ENCODE measurements at regions not wholly inside any gene's neighbourhood (a gene's known extent, or its start where the extent isn't known, plus 50 kb on each side); places are given as distances from the start of the nearest gene placed in this dataset.

DNA sequence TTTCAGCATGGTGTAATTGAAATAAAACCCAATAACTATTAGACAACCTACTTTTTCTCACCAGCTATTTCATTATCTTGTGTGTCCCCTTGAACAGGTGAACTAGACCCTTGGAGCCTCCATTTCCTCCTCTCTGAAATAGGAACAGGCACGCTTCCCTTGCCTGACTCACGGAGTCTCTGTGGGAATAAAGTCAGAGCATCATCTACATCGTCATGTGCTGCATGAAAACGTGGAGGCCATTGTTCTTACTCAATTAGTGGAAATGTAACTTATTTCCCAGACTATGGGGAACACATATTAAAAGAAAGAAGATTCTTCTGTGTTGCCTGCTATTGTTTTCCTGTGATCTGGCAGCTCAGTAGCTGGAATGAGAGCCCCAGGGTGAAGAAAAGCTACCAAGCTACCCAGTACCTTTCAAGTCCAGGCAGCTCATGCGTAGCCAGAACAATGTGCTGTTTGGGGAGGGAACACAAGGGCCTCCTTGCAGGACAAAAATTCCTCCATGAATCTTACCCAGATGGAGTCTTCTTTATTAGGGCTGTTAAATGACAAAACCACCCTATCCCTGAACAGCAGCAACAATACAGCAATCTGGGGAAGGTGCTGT is 59.8 kb downstream of the SOX11 start:
- no peak for DNase-seq (ENCODE audit: low read depth)

DNA sequence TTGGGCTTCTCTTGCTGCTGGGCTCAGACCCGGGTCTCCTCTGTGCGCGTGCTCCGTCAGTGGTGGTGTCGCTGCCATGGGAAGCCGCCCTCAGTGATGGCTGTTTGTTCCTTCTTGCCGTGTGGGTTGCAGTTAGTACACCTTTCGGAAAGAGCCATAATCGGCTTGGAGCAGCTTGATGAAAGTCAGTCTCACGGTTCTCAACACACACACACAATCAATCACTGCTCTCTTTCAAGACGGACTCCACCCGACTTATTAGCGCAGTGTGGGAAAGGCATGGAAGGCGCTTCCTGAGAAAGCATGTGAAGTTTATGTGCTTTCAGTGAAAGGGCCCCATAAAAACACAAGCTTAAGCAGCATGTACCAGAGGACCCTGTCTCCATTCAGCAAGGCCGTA is 64.1 kb downstream of the SOX11 start:
- DNase-seq (ENCODE audit: low read depth), result no peak

DNA sequence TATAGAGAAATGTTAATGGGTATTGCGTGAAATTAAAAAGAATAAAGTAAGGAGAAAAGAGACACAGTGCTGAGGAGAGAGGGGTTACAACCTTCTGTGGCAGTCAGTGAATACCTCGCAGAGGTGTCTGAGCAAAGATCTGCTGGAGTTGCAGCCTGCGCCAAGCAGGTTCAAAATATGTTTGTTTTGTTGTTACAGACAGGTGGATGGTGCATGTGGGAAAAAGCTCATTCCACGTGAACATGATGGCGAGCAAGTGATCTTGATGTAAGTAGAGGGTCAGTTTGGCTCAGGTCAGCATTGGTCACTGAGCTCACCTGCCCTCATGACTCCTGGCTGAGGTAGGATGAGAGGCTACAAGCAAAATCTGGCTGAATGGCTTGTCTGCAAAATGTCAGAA is 66.2 kb downstream of the SOX11 start:
- DNase-seq (ENCODE audit: low read depth), result no peak

DNA sequence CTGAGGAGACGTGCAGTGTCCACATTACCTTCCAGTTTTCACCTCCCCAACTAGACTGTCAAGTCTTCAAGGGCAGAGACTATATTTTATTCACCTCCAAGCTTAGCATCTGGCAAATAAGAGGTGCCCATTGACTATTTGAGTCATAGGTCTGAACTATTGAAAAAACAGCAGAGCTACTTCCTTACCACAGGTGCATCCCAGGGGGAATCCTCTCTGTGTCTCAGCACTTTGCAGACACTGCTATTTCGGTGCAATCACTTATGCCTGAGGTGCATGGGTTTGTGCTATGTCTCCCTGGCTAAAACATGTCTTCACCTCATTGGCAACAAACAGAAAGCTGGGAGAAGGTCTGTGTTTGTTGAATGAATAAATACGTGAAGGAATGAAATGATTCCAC is 67.8 kb downstream of the SOX11 start:
- DNase-seq (ENCODE audit: low read depth), result no peak

DNA sequence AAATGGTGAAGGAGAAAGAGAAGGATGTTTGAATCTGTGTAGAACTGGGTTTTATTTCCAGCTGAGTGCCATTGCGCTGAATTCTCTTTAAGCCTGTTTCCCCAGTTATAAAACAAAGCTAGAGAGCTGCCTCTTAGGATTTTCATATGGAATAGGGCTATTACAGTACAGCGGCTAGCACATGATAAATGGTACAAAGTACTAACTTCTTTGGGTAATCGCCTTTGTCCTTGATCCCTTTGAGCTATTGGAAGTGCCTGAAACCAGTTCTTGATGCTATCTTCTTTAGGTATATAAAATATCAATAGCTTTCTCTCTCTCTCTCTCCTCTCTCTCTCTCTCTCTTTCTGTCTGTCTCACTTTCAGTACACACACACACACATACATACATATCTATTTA is 71.3 kb downstream of the SOX11 start:
- no peak for DNase-seq (ENCODE audit: low read depth)

DNA sequence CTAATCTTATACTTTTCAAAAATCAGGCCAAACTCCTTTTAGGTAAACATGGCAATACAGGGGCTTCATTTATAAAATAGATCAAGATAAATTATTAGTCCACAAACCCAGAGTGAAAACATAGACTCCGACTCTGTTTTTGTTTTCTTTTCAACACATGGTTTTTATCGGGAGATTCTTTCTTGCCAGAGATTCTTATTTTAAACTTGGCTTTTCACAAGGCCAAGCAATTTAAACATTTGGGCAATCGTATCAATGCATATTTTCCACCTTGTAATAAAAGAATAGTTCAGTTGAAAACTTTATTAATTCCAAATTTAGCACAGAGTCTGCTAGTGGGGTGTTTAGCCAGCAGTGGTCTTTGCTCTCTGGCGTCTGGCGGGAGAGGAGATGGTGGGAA is 71.9 kb downstream of the SOX11 start:
- DNase-seq (ENCODE audit: low read depth), result no peak

DNA sequence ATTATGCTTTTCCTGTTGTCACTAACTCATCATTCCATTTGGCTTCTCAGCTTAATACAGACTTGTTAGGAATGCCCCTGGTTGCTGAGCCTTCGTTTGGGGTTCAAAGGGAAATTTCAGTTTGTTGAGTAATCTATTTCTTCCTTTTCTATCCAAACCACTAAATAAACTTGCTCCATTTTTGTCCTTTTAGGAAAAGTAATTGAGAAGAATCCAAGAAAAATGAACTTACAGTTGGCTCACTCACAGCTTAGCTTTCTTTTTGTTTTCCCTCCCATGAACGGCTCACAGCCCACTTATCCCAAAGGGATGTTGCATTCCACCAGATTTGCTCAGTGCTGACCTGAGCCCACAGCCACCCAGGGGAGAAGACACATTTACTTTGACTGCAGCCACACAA is 73.9 kb downstream of the SOX11 start:
- no peak for DNase-seq (ENCODE audit: low read depth)

DNA sequence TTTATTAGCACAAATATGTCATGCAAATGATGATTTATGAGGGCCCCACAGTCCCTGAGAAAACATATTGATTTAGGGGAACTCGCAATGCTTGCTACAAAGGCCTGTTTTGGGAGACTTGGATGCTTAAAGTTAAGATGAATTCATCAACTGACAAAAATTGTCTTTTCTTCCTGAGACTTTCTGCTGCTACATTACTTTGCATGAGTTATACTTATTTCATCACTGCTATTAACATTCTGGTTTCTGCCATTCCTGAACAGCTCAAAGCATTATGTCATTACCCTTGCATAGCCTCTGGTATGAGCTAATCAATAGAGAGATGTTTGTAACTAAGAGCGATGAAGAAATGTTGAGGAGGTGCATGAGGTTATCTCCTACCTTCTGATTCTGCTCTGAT is 74.4 kb downstream of the SOX11 start:
- no peak for DNase-seq (ENCODE audit: low read depth)

DNA sequence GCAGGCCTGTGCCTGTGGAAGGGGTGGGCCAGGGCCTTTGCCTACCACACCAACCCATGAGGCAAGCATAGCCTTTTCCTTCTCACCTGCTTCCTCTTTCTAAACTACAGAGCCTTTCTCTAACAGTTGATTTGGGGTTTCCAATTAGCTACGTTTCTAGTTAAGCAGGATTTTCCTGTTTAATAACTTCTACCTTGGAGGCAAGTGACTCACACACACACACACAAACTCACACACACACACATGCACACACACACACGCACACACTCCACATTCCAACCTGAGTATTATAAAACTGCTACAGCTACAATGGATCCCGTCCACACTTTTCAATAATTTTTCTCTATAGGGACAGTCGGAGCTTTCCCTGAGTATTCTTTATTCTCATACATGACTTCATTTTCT is 84.9 kb downstream of the SOX11 start:
- no peak for DNase-seq (ENCODE audit: low read depth)

DNA sequence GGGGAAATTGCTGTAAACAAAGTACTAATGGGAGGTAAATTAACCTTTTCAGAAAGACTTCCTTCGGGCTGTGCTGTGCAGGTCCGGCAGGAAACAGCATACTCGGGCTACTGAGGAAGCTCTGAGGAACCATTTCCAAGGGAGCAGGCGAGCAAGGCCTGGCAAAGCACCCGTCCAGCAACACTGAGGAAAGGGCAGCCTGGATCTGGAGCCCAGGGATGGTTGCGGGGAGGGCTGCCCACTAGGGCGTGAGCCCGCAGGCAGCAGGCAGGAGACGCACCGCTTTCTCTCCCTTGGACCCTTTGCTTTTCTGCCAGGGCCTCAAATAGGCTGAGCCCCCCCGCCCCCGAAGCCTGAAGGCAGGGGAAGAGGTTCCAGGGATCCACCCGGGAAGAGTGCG is 89.5 kb downstream of the SOX11 start:
- no peak for DNase-seq (ENCODE audit: low read depth)

DNA sequence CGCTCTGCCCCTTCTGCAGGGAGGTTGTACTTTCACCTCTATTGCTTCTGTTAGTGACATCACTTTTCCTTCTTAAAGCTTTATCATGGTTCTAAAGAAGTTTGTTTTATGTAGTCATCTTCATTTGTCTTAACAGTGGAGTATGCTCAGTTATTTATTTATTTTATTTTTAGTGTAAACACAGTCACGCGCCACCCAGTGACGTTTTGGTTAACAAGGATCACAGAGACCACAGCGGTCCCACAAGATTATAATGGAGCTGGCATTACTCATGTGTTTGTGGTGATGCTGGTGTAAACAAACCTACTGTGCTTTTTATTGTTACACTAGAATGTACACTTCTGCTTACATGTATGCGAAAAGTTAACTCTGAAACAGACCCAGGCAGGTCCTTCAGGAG is 89.9 kb downstream of the SOX11 start:
- no peak for DNase-seq (ENCODE audit: low read depth)

DNA sequence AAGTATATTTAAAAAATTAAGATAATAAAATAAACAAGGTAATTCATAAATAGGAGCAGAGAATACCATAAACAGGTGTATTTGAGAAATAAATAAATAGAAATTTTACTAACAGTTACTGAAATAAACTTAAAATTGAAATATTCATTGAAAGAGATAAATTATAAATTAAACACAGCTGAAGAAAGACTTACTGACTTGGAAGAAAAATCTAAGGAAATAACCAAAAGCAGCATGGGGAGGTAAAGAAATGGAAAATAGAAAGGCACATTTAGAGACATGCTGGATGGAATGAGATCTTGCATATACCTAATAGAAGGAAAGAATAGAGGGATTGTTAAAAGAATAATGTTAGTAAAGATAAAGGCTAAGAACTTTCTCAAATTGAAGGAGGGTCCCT is 96.3 kb downstream of the SOX11 start:
- DNase-seq (ENCODE audit: low read depth), result no peak

DNA sequence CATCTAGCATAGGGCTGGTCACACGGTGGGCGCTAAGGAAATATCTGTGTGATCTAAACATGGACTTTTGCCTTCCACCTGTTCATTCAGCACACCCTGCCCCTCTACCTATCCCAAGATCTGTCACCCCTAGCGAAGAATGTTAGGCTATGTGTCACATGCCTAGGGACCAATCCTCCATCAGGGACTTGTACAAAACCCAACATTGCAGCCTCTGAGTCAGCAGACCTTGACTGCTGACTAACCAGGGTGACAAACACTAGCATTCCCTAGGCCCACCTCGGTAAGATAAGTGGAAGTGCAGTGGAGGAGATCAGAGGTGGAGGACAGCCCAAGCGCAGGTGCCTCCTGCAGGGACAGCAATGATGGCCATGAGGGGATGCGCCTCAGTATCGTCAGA is 99.2 kb downstream of the SOX11 start:
- no peak for DNase-seq (ENCODE audit: low read depth)

DNA sequence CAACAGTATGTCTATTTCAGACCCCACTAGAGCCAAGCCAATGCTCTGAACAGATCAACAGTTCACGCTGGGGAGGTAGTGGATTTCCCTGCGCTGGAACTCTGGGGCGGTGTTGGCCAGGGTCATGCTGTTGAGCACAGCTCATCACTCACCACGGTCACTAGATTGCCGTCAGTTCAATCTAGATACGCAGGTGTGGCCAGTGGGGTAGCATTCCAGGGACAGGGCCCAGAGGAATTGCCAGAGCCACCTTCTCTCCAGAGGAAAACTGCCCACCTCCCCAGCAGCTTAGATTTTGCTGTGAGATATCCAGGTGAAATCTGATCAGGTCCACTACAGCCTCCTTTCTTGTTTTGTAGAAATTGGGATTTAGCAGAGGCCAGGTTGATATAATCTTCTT is 101.8 kb downstream of the SOX11 start:
- DNase-seq (ENCODE audit: low read depth), result no peak

DNA sequence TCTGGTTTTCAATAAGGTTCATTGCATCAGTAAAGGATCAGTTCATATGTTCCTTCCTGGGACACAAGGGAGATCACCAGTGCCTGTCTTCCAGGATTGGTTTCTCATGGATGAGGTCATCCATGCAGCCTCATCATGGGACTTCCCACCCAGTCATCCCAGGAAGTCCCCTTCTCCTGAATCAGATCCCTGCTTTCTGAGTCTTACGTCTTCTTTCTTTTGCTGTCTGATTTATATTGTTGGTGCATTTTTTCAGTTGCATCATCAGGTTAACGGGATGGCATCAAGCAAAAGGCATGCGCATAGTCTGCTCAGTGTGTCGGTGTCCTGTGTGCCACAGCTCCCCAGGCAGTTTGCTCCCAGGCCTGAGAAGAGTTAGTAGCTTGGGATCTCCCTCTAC is 105.9 kb downstream of the SOX11 start:
- no peak for DNase-seq (ENCODE audit: low read depth)

DNA sequence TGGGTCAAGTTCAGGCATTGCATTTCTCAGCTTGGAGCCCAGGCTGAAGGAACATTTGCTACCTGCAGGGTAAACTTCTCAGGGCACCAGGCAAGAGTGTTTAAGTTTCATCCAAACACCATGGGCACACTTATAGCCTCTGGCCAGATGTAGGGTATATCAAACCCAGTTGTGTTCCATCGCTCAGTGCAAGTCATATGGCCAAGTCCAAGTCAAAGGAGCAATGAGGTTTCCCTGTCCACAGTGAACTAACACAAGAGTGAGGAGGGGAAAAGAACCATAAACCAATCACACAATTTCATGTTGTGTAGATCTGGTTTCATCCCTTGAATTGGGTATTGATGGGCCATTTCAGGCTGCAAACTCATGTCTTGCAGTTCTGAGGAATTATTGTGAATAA is 107.2 kb downstream of the SOX11 start:
- DNase-seq (ENCODE audit: low read depth), result no peak

DNA sequence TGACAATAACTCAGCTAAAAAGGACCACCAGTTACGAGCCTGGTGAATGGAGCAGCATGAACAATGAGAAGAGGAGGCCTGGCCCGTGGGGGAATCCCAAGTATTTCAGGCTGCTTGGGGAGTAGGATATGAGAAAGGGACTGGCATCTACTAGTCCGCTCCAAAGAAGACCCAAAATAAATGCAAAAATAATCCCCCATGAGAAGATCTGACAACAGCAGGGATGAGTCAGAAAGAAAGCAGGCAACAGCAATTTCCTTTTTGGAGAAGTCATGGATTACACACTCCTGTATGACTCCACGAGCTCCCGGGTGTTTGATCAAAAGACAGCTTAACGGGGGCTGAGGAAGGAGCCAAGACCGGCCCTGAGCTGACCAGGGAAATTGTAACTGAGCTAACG is 111.4 kb downstream of the SOX11 start:
- no peak for DNase-seq (ENCODE audit: low read depth)

DNA sequence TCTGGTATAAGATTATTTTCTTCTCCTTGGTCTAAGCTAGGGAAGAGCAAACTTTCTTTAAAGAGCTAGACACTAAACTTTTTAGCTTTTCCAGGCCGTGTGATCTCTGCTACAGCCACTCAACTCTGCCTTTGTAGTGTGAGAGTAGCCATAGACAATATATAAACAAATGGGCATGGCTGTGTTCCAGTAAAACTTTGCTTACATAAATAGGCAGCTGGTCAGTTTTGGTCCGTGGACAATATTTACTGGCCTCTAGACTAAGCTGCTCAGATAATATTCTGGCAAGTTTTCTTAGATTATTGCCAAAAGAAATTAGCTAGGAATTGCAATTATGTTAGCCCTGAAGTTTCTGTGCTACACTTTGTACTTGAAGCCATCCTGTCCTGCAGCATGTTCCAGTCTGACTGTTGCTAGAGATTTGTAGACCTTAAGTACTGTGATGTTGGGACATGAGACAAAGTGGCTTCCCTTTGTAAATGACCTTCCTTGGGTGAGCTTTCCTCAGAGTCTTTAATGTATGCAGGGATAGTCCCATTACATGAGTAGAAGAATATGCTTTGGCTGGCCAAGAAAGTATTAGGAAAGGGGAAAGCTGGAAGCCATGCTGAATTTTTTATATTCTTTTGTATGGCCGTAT is 126.9 kb downstream of the SOX11 start:
- no peak for DNase-seq (ENCODE audit: low read depth)

DNA sequence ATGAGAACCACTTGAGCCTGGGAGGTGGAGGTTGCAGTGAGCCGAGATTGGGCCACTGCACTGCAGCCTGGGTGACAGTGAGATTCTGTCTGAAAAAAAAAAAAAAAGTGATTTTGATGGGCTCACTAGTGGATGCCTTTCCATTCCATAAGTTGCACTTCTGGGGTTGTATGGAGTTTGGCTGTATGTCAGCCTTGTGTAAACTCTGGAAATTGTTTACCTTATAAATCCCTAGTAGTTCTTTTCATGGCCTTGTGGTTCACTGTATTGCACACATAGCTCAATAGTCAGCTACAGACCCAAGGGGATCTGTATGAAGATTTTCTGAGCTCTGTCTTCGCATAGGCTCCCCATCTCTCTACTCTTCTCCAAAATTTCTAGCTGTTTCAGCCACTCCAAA is 131.9 kb downstream of the SOX11 start:
- no peak for DNase-seq (ENCODE audit: low read depth)

DNA sequence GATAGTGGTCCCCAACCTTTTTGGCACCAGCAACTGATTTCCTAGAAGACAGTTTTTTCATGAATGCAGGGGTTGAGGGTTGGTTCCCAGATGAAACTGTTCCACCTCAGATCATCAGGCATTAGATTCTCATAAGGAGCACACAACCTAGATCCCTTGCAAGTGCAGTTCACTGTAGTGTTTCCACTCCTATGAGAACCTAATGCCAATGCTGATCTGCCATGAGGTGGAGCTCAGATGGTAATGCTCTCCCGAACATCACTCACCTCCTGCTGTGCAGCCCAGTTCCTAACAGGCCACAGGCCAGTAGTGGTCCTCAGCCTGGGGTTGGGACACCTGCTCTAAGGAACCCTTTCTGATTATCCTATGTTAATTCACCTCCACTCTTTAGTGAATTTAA is 133.5 kb downstream of the SOX11 start:
- no peak for DNase-seq (ENCODE audit: low read depth)

DNA sequence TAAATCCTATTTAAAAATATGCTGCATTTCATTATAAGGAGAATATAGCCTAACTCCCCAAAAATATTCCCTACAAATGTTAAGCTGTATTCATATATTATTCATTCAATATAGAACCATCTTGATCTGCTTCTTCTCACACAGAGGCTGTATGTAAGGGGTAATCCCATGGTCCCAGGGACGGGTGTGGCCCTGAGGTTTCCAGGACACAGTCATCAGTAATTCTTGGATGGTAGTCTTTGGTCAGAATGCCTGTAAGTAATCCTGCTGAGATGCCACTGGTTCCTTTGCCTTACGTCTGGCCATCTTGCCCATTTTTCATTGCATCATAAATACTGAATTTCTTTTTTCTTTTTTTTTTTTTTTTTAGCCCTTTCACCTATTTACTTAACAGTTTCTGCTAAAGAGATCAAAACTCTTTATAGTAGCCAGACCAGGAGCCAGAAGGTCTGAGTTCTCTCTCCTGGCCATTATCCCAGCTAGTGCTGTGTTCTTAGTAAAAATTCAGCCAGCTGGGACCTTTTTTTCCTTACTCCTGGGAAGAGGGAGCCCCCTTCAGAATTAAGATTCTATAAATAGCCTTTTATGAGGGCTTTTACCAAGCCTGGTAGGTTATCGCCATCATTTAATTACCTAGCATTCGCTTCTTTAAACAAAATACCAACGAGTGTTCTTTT is 134.9 kb downstream of the SOX11 start:
- DNase-seq (ENCODE audit: low read depth), result no peak

DNA sequence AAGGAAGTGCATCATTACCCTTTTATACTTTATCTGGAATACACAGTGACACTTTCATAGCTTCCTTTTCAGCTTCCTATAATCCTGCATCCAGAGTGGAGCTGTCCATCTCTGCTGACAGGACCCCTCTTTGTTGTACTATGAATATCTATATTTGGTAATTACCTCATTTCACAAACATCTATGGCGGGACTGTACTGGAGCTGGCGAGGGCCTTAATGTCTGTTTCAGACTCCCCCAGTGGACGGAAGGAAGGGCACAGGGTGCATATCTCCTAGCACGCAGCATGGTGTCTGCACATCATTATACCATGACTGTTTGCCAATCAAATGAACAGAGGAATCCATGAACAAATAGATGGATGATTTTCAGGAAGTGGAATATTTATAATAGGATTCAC is 142.3 kb downstream of the SOX11 start:
- no peak for DNase-seq (ENCODE audit: low read depth)

DNA sequence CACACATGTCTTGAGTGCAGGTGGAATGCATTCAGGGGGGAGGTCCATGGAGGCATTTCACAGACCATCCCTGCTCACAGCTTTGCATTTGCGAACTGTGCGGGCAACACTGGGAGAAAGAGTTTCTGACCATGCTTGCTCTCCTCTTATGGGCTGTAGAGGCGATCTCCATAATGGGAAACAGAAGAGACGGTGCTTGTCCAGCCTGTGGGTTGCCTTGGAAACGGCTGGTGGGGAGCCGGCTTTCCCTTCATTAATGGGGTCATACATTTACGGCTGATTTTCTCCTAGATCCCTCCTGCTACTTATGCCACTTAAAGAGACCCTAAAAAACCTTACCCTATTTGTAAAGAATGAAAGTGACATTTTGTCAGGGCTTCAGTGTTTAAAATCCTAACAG is 147.4 kb downstream of the SOX11 start:
- DNase-seq (ENCODE audit: low read depth), result no peak

DNA sequence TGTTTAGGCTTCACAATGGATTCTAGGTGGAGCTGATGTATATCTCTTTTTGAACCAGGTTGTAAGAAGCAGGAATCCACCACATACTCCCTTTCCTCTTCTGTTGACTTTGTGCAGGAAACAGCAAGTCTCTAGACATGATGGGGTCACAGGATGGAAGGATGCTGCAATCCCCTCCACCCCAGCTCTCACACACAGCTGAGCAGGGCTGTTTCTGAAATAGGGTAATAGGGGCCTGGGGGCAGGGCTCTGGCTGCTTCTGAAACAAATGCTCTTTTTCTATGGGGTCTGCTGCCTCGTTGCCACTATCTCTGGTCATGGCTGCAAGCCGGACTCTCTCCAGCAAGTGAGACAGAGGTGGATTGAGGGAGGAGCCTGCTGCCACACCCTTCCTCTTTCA is 148.9 kb downstream of the SOX11 start:
- DNase-seq (ENCODE audit: low read depth), result no peak

Data from stimulated activated CD8-positive, alpha-beta memory T cell treated with anti-CD3 and anti-CD28 coated beads, Interleukin-4, amount 100 ng/mL, for 24 hours (primary cell).